Fibroblast of lung (primary cell): ENCODE measurements at regions not wholly inside any gene's neighbourhood (a gene's known extent, or its start where the extent isn't known, plus 50 kb on each side); places are given as distances from the start of the nearest gene placed in this dataset.
A peak's percentile ranks its signal among the peaks of the same experiment; 100 is the strongest.

Experiments
- DNase-seq, 2 donors: peaks; one replicate each; pipeline versions ENCODE4 v3.0.0 to v3.0.0-alpha.2; 2010; ENCODE audit warnings: low read depth in 2 of 2
- H2AFZ ChIP-seq: 2 replicates; pipeline ENCODE4 v1.5.1; 2012; ENCODE audit warnings: low read length, control low read depth, inconsistent platforms
- H3K27ac ChIP-seq: 2 replicates; pipeline ENCODE4 v1.5.1; 2011; ENCODE audit warnings: low read length, control low read depth; ENCODE audit not compliant: insufficient read depth
- H3K27me3 ChIP-seq: 2 replicates; pipeline ENCODE4 v1.5.1; 2011; ENCODE audit warnings: mild to moderate bottlenecking, low read length; ENCODE audit not compliant: control insufficient read depth, insufficient read depth
- H3K36me3 ChIP-seq: 2 replicates; pipeline ENCODE4 v1.5.1; 2011; ENCODE audit warnings: low read length; ENCODE audit not compliant: control insufficient read depth, insufficient read depth
- H3K4me1 ChIP-seq: 2 replicates; pipeline ENCODE4 v1.5.1; 2011; ENCODE audit warnings: low read length; ENCODE audit not compliant: control insufficient read depth, insufficient read depth; ENCODE audit errors: extremely low read depth
- H3K4me2 ChIP-seq: 2 replicates; pipeline ENCODE4 v1.5.1; 2011; ENCODE audit warnings: low read length, control low read depth; ENCODE audit not compliant: insufficient read depth; ENCODE audit errors: extremely low read depth
- H3K4me3 ChIP-seq, 4 experiments: fragments of 200-600 bp in 1 of 4; sonication (generic) in 1 of 4; replicated peaks in 1 of 4; 2 replicates each; pipeline ENCODE4 v1.5.1; 2011 to 2016; ENCODE audit warnings: low read length in 4 of 4, low read depth in 3 of 4, mild to moderate bottlenecking in 3 of 4, control low read depth in 2 of 4, inconsistent platforms in 1 of 4, mixed read lengths in 1 of 4; ENCODE audit not compliant: insufficient read depth in 1 of 4; ENCODE audit errors: control extremely low read depth in 1 of 4
- H3K79me2 ChIP-seq: 2 replicates; pipeline ENCODE4 v1.5.1; 2012; ENCODE audit warnings: mild to moderate bottlenecking, low read length, inconsistent platforms; ENCODE audit not compliant: control insufficient read depth, insufficient read depth
- H3K9ac ChIP-seq: 2 replicates; pipeline ENCODE4 v1.5.1; 2011; ENCODE audit warnings: mild to moderate bottlenecking, low read length, control low read depth; ENCODE audit not compliant: insufficient read depth
- H3K9me3 ChIP-seq: 2 replicates; pipeline ENCODE4 v1.5.1; 2012; ENCODE audit warnings: low read depth, low read length; ENCODE audit not compliant: control insufficient read depth, insufficient read depth
- H4K20me1 ChIP-seq: 2 replicates; pipeline ENCODE4 v1.5.1; 2011; ENCODE audit warnings: low read length; ENCODE audit not compliant: control insufficient read depth, insufficient read depth; ENCODE audit errors: extremely low read depth
- EZH2 ChIP-seq: IDR thresholded peaks from 2 replicates; pipeline ENCODE4 v1.5.1; 2012; ENCODE audit warnings: low read length, control low read depth, mild to moderate bottlenecking; ENCODE audit errors: missing control alignments
- TF ChIP-seq, protein P1 (sequence below), 2 donors: IDR thresholded peaks in 1 of 2; conservative IDR thresholded peaks in 1 of 2; 1 replicate in 1 of 2; 2 replicates in 1 of 2; pipeline ENCODE4 v1.5.1; 2011 to 2012; ENCODE audit warnings: low read length in 2 of 2, control low read depth in 1 of 2, inconsistent platforms in 1 of 2, low read depth in 1 of 2, mild to moderate bottlenecking in 1 of 2

DNA sequence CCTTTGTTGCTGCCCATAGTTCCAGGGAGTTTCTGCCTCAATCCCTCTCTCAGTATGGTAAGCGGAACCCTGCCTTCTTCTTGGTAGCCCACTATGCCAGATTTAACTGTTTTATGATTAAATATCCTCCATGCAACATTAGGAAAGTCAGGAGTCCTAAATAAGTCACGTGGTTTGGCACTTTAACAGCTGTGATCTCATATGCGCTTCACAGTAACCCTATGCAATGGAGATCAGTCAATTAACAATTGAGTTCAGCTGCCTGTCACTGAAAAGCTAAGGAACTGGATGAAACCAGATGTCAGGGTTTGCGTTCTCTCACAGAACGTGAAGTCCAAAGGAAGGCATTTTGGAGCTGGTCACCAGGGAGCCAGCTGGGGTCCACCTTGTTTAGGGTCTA lies 81.6 kb downstream of the PSMB1 start:
- no peak overlapping the region for H3K4me3 ChIP-seq
- H3K4me2 ChIP-seq, result no peak overlapping the region
- H3K9ac ChIP-seq, result no peak overlapping the region
- H4K20me1 ChIP-seq, result no peaks in the 10 kb centered on the region
- TF ChIP-seq, protein P1, sequence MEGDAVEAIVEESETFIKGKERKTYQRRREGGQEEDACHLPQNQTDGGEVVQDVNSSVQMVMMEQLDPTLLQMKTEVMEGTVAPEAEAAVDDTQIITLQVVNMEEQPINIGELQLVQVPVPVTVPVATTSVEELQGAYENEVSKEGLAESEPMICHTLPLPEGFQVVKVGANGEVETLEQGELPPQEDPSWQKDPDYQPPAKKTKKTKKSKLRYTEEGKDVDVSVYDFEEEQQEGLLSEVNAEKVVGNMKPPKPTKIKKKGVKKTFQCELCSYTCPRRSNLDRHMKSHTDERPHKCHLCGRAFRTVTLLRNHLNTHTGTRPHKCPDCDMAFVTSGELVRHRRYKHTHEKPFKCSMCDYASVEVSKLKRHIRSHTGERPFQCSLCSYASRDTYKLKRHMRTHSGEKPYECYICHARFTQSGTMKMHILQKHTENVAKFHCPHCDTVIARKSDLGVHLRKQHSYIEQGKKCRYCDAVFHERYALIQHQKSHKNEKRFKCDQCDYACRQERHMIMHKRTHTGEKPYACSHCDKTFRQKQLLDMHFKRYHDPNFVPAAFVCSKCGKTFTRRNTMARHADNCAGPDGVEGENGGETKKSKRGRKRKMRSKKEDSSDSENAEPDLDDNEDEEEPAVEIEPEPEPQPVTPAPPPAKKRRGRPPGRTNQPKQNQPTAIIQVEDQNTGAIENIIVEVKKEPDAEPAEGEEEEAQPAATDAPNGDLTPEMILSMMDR (conservative IDR thresholded peaks at IDR 0.05 in 1 of 2, IDR thresholded peaks at IDR 0.05 in 1 of 2; ENCODE audit: low read depth in 1 of 2, low read length in 2 of 2), result no peak
- no peak for TF ChIP-seq EZH2
- no peaks in the 10 kb centered on the region for H3K4me1 ChIP-seq
- H3K27ac ChIP-seq, result no peak overlapping the region
- H3K79me2 ChIP-seq, result no peaks in the 10 kb centered on the region
- no peaks in the 10 kb centered on the region for H3K36me3 ChIP-seq
- H3K9me3 ChIP-seq, result no peaks in the 10 kb centered on the region
- no peaks in the 10 kb centered on the region for H3K27me3 ChIP-seq
- H2AFZ ChIP-seq, result no peak overlapping the region
- DNase-seq, result peak in 1 of 2 donors; percentile 40

DNA sequence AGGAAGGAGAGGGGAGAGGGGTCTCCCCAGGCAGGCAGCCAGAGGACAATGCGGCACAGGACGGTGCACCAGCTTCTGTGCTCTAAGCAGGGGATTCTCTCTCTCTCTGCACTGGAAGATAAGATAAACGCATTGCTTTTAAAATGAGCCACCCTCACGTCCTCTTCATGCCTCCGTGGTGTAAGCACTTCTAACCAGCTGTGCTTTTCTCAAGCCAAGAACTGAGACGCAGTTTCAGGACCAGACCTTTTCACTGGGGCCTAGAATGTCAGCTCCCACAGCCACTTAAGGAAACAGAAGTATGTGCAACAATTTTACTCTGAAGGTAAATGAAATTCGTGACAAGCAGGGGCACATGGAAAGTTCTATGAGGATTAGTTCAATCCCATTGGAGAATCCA lies 82.4 kb downstream of the PSMB1 start:
- H3K4me3 ChIP-seq, result no peak overlapping the region
- no peaks in the 10 kb centered on the region for H3K27me3 ChIP-seq
- no peak overlapping the region for H3K4me2 ChIP-seq
- H3K9ac ChIP-seq, result no peak overlapping the region
- no peaks in the 10 kb centered on the region for H3K9me3 ChIP-seq
- no peaks in the 10 kb centered on the region for H3K4me1 ChIP-seq
- DNase-seq, result peak in 1 of 2 donors; percentile 17
- H3K36me3 ChIP-seq, result no peaks in the 10 kb centered on the region
- no peak overlapping the region for H3K27ac ChIP-seq
- H2AFZ ChIP-seq, result no peak overlapping the region
- H3K79me2 ChIP-seq, result no peaks in the 10 kb centered on the region
- no peaks in the 10 kb centered on the region for H4K20me1 ChIP-seq
- TF ChIP-seq, protein P1 (conservative IDR thresholded peaks at IDR 0.05 in 1 of 2, IDR thresholded peaks at IDR 0.05 in 1 of 2; ENCODE audit: low read depth in 1 of 2, low read length in 2 of 2), result no peak
- TF ChIP-seq EZH2, result no peak

DNA sequence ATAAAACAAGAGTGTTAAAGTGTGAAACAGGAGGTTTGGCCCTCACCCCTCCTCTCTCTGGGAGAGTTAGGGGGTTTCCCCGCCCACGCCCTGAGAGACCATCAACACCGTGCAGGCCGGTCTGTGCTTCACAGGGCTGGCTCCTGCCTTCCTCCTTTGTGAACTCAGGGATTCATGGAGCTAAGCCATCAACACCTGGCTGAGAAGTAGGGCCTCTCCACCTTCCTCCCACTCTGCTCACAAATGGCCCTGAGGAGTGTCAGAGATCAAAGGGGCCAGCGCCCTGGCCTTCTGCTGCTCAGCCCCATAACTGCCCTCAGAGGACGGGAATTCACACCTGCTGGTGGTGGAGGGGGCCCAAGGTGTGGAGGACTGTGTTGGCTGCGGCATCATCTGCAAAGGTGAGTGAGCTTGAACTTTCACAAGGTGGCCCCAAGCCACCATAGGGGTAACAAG lies 88.6 kb downstream of the PSMB1 start:
- H3K36me3 ChIP-seq, result no peaks in the 10 kb centered on the region
- H4K20me1 ChIP-seq, result no peaks in the 10 kb centered on the region
- no peaks in the 10 kb centered on the region for H3K27me3 ChIP-seq
- no peaks in the 10 kb centered on the region for H3K4me1 ChIP-seq
- no peak overlapping the region for H3K9ac ChIP-seq
- H3K27ac ChIP-seq, result no peak overlapping the region
- no peak for DNase-seq
- no peak overlapping the region for H2AFZ ChIP-seq
- TF ChIP-seq EZH2, result no peak
- TF ChIP-seq, protein P1 (conservative IDR thresholded peaks at IDR 0.05 in 1 of 2, IDR thresholded peaks at IDR 0.05 in 1 of 2; ENCODE audit: low read depth in 1 of 2, low read length in 2 of 2), result no peak
- H3K9me3 ChIP-seq, result no peaks in the 10 kb centered on the region
- H3K4me2 ChIP-seq, result no peak overlapping the region
- no peaks in the 10 kb centered on the region for H3K79me2 ChIP-seq
- no peak overlapping the region for H3K4me3 ChIP-seq
